ENCODE measurements at regions not wholly inside any gene's neighbourhood (a gene's known extent, or its start where the extent isn't known, plus 50 kb on each side); places are given as distances from the start of the nearest gene placed in this dataset.

DNA sequence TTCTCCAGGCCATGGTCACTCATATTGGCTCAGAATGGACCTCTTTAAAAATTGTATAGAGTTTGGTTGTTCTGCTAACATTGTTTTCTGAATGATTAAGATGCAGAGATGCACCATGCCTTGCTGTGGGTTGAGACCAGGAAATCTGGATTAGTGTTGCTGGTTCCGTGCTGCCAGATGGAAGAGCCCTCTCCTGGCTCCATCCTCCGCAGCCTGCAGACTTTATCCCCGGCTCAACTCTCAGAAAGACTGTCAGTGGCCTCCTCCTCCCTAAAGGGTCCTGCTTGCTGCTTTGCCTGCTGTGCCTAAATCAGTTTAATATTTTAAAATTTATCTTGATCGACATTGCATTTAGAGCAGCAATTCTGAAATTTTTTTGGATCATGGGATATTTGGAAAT lies 196.7 kb downstream of the TENT4A start:
- TF ChIP-seq CTCF (IDR thresholded peaks at IDR 0.05) = no peak
- TF ChIP-seq POLR2A (IDR thresholded peaks at IDR 0.05) = no peak
